Suppressor macrophage treated with lipopolysaccharide for 1 hour (primary cell): ENCODE measurements at regions not wholly inside any gene's neighbourhood (a gene's known extent, or its start where the extent isn't known, plus 50 kb on each side); places are given as distances from the start of the nearest gene placed in this dataset.
A peak's percentile ranks its signal among the peaks of the same experiment; 100 is the strongest.

Source experiments
- DNase-seq, 3 donors: peaks; one replicate each; pipeline ENCODE4 v3.0.0-alpha.2; 2020 to 2022

DNA sequence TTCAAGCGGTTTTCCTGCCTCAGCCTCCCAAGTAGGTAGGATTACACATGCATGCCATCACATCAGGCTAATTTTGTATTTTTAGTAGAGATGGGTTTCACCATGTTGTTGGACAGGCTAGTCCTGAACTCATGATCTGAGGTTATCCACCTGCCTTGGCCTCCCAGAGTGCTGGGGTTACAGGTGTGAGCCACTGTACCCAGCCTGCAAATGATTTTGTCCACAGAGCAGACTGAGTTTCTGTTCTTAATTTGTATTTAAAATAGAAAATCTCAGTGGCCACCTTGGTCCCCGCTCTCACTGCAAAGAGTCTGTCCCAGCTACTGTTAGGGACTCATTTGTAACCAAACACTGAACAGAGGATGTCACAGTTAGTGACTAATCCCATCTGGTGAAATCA lies 415.7 kb upstream of the RBFOX1 start:
- DNase-seq = no peak

GRCh38 chr16:6913566-6913965 lies 419.1 kb upstream of the RBFOX1 start:
- DNase-seq = no peak

DNA sequence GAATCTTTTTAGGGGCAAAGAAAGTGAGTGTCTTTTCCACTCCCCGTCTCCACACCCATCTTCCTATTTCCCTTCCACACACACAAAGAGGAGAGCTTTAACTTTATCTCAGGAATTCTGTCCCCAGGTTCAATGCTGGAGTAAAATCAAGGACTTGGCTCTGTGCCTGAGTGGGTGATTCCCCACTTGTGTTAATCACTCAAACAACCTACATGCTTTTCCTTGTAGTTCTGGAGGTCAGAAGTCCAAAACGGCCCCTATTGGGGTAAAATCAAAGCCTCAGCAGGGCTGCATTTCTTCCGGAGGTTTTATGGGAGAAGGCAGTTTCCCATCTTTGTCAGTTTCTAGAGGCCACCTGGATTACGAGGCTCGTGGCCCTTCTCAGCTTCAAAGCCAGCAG lies 422.3 kb upstream of the RBFOX1 start:
- DNase-seq = no peak

- DNase-seq = no peak
Measured at GRCh38 chr16:6905601-6906000, 427.0 kb upstream of the RBFOX1 start.

DNA sequence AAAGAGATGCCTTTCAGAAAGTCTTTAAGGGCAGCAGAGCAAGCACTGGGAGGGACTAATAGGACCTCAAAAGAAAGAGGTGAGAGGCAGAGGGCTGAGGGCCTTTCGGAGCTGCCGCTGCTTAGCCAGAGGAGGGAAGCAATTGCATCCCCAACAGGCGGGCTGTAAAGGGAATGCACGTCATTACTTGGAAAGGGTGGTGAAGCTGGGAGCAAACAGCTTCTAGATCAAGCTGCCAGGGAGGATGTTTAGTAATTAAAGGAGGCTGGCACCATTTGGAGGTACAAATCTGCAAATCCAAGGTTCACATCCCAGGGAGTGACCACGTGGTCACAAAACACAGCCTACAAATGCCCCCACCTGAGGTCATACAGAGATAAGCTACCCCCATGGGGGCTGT lies 429.0 kb upstream of the RBFOX1 start:
- no peak for DNase-seq

GRCh38 chr16:6898896-6899295 lies 433.7 kb upstream of the RBFOX1 start:
- DNase-seq = no peak

- no peak for DNase-seq
Measured at GRCh38 chr16:6897876-6898485, 434.7 kb upstream of the RBFOX1 start.

DNA sequence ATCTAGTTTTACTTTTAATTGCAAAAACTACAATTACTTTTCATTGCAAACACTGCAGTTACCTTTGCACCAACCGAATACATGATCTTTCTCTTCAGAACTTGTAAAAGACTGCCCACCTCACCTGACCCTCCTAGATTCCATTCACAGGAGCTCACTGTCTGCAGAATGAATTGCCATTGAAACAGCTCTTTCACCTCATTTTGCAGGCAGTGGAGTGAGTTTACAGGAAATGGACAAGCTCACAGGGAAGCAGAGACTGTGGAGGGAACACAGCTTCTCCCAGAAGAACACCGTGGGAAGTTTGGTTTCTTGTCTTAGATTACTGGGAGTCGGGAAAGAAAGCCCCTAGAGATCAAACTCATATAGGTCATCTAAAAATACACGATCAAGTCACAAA lies 439.7 kb upstream of the RBFOX1 start:
- no peak for DNase-seq

DNA sequence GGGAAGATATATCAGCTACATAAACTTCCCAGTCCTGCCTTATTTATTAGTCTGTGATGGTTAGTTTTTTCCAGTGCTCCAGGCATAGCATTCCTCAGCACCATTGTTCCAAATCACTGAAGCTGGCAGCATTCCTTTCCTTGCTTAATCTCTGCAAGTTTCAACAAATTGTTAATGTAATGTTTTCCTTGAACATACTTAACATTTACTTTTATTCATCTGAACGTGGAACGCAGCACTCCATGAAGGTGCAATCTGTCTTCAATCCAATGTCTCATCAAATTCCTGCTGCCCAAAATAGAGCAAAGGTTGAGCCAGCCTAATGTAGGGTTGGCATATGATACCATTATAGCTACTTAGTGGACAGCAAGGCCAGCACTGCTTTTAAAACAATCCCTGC lies 441.1 kb upstream of the RBFOX1 start:
- no peak for DNase-seq

DNA sequence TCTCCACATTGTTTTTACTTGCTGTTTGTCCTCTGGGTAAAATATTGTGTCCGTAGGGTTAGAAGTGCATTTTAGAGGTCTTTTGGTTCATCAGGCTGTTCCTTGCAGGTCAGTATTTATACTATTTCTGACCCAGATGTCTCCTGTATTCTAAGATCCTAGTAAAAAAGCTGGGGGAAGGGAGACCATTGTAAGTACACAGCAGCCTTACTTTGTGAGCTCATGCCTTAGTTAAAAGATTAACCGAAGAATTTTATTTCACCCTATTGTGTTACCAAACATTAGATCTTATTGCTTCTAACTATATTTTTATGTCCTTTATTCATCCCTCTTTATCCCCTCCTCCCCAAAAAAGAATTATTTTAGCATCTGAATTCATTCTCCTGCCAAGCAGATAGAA lies 444.1 kb upstream of the RBFOX1 start:
- no peak for DNase-seq

DNA sequence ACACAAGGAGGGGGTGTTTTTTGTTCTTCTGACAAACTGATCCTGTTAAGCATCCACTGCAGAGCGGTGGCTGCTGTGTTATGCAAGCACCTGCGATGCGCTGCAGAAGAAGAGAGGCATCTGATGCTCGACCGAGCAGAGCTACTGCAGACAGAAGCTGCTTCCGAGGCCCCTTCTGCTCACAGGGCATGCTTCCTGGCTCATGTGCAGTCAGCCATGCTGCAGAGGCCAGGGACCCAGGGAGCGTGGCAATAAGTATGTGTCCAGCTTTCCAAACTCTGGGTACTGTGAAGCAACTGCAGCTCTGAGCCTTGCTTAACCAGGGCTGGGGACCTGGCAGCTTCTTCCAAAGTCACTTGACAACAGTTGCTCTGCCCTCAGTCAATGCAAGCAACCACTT lies 448.6 kb upstream of the RBFOX1 start:
- no peak for DNase-seq

- no peak for DNase-seq
Measured at GRCh38 chr16:6880263-6880662, 452.4 kb upstream of the RBFOX1 start.

GRCh38 chr16:6864671-6865070 lies 468.0 kb upstream of the RBFOX1 start:
- DNase-seq = peak; percentile 76 to 86 (median 84)

- DNase-seq = peak; percentile 5 to 31 (median 27)
Measured at GRCh38 chr16:6864244-6864643, 468.4 kb upstream of the RBFOX1 start.

DNA sequence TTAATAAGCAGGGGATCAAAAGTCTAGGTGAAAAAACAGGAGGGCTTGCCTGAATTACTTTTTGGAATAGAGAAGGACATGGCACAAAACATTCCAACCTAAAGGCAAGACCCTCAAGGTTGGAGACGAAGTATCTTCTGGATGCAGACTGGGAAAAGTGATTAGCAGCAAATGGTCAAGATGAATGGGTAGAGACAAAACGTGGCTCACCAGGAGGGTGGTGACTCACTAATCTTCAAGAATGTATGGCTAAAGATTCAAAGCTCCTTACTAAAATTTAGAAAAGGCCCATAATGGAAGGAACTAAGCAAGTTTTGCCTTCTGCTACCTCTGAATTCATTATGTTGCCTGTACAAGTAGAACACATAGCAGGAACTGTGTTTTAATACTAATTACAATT lies 469.5 kb upstream of the RBFOX1 start:
- no peak for DNase-seq

- no peak for DNase-seq
Measured at GRCh38 chr16:6861815-6862477, 470.7 kb upstream of the RBFOX1 start.

GRCh38 chr16:6861135-6861814 lies 471.4 kb upstream of the RBFOX1 start:
- DNase-seq = no peak

DNA sequence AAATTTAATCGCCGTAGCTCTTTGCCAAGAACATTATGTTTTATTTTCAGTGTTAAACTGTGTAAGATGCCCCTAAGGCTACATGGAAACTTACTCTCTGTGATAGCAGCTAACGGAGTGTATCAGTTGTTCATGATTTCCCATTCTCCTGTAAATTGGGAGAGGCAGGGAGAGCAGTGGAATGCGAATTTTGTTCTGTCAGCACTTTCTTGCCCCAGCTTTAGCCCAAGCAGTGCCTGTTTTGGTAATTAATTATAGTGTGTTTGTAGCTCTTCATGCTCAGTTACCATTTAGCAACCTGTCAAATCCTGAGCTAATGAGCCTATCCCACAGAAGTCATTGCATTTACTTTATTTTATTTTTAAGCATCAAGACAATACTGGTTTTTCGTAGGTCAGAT lies 475.1 kb upstream of the RBFOX1 start:
- DNase-seq = no peak

GRCh38 chr16:6856578-6856977 lies 476.1 kb upstream of the RBFOX1 start:
- no peak for DNase-seq

DNA sequence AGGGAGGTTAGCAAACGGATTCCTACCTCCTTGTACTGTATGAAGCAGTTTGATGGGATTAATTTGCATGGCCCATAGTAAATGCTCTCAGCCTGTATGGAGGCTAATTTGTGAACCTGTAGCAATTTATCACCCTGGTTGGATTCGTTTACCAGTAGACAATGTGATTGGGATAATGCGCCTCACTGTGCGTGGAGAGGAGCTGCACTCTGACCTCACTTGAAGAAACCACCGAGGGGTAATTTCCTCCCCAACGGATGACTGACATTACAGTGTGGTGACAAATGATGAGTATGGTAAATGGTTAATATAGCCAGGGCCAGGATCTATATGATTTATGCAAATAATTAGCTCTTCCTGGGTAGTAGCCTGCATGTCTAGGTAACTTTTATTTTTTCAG lies 479.1 kb upstream of the RBFOX1 start:
- no peak for DNase-seq

DNA sequence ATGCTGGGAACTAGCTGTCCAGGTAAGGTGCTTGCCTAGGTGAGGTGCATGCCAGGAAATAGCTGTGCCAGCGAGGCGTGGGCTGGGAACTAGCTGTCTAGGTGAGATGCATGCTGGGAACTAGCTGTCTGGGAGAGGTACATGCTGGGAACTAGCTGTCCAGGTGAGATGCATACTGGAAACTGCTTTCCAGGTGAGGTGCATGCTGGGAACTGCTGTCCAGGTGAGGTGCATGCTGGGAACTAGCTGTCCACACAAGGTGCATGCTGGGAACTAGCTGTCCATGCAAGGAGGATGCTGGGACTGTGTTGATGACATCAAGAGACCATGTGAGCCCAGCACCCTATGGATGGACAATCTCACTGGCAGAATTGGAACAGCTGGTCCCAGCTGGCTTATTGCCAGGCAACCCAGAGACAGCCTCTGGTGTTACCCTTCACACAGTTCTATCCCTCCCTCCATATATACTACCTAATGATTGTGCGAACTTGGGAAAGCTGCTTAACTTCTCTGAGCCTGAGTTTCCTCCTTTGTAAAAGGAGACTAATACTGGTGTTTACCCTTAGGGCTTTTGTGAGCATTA lies 479.9 kb upstream of the RBFOX1 start:
- DNase-seq = no peak

- DNase-seq = no peak
Measured at GRCh38 chr16:6846452-6846851, 486.2 kb upstream of the RBFOX1 start.

DNA sequence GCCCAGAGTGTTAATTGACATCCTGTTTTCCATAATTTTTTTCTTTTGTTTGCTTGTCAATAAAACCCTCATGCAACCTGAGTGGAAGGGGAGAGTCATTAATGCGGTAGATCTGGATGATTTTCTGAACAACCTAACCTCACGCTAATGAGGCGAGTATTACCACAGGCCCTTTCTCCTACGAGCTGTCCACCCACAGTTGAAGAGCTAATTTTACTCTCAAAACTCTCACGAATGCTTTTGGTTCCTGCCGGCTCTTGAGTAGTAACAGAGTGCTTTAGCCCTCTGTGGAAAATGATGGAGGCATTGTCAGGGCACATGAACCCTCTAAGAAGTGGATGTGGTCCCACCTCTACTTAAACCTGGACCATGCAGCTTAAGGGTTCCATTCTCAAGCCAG lies 491.3 kb upstream of the RBFOX1 start:
- DNase-seq = no peak

GRCh38 chr16:6837722-6838121 lies 494.9 kb upstream of the RBFOX1 start:
- no peak for DNase-seq
